ENCODE measurements at regions not wholly inside any gene's neighbourhood (a gene's known extent, or its start where the extent isn't known, plus 50 kb on each side); places are given as distances from the start of the nearest gene placed in this dataset.
"Not testable (repeated sequence)": the region's sequence is repeated elsewhere in the genome, so short reads cannot be mapped to it uniquely, and the experiment has no call there.

DNA sequence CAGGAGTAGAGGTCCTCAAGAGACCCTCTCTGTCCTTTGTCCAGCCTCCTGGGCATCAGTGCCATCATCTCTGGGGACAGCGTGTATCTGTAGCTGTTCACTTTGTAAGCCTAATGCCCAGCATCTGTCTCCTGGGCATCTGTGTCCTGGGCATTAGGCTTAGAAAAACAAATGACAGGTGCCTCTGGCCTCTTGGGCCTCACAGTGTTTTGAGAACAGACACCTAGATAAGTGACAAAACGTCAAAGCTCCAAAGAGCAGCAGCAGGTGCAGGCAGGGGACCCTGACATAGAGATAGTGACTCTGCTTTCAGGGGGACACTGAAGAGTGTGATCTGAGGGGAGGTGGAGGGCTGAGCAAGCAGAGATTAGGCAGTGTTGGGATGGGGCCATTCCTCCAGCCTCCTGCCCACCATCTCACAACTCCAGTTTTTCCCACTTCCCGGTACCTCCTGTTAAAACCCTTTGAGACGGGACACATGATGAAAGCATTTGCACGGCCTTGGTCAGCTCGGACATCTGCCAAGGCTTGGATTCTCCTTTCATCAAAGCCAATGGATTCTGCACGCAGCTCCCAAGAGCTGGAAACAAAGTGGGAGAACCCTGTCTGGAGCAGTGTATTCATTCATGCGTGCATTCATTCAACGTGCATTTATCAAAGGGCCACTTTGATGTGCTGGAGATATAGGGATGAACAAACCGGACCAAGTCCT lies 55.5 kb upstream of the CD93 start:
- no peak for DNase-seq (ENCODE audit: low read depth in 2 of 3, low spot score in 1 of 3)

DNA sequence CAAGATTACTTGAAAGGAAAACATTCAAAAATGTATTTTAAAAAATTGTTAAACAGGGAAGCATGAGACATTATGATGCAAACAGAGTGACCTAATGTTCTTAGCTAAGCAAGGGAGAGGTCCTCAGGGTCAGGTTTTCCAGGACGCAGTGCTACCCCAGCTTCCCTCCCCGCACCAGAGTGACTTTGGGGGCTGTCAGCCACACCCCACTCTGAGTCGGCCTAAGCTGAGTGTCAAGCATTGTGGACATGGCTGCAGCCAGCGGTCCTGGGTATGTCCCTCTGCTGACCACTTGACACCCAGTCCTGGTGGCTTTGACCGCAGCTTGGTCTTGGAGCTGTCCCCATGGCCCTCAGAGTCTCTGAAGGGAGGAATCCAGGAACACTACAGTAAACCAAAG lies 54.9 kb upstream of the CD93 start:
- no peak for DNase-seq (ENCODE audit: low read depth in 2 of 3, low spot score in 1 of 3)

DNA sequence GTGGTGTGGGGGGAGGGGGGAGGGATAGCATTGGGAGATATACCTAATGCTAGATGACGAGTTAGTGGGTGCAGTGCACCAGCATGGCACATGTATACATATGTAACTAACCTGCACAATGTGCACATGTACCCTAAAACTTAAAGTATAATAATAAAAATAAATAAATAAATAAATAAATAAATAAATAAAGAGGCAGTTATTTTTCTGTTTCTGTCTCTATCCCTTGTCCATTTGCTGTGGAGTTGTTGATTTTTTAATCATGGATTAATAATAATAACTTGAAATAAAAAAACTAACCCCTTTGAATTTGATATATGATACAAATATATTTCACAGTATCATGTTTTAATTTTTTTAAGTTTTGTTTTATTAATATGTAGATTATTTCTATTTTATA lies 53.9 kb upstream of the CD93 start:
- not testable (repeated sequence) for DNase-seq (ENCODE audit: low read depth in 2 of 3, low spot score in 1 of 3)

DNA sequence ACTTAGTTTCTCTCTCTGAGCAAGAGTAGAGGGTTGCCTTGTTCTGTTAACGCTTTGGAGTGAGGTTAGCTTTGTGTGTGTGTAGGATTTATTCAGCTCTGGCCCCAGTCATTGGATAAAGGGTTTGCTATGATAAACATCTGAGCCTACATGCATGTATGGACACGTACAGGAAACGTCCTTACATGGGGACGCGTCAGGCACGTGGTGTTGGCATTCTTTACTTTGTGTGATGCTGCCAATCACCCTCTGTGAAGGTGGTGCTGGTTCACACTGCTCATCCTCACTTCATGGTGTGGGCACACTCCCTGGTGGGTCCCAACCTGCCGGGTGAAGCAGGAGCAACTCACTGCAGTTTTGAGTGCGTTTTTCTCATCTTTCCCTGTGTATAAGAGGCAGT lies 53.4 kb upstream of the CD93 start:
- DNase-seq (ENCODE audit: low read depth in 2 of 3, low spot score in 1 of 3): no peak

DNA sequence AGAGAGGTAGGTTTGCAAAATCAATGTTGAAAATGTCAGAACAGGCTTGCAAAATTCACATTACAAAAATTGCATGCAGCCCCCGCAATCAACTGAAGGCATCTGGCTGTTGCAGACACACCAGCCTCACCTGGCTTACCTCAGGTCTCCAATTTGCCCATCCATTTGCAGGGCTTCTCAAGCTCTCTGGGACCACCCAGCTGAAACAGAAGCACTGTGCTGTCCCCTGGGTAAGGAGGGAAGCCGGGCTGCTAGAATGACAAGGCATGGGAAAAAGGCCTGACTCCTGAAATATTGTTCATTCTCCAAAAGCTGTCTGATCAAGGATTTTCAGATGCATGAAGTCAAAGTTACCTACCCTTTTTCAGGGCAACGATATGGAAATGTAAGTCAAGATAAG lies 52.6 kb upstream of the CD93 start:
- DNase-seq (ENCODE audit: low read depth in 2 of 3, low spot score in 1 of 3): no peak

DNA sequence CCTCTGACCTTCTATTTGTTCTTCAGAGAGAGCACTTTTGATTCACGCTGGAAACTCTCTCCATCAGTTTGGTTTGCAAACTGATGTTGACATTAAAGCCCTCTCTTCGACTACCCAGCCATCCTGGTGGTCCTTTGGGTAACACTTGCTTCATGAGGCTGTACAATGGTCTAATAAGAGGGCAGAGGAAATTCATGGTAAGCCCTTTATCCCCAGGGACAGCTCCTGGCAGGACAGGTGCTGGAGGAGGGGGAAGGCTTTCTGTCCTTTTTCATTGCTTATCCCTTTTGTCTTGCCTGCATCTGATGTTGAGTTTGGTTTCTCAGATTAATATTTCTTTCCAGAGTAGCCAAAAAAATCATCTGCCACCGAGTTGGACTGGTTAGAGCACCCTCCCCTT lies 52.1 kb upstream of the CD93 start:
- DNase-seq (ENCODE audit: low read depth in 2 of 3, low spot score in 1 of 3): no peak

DNA sequence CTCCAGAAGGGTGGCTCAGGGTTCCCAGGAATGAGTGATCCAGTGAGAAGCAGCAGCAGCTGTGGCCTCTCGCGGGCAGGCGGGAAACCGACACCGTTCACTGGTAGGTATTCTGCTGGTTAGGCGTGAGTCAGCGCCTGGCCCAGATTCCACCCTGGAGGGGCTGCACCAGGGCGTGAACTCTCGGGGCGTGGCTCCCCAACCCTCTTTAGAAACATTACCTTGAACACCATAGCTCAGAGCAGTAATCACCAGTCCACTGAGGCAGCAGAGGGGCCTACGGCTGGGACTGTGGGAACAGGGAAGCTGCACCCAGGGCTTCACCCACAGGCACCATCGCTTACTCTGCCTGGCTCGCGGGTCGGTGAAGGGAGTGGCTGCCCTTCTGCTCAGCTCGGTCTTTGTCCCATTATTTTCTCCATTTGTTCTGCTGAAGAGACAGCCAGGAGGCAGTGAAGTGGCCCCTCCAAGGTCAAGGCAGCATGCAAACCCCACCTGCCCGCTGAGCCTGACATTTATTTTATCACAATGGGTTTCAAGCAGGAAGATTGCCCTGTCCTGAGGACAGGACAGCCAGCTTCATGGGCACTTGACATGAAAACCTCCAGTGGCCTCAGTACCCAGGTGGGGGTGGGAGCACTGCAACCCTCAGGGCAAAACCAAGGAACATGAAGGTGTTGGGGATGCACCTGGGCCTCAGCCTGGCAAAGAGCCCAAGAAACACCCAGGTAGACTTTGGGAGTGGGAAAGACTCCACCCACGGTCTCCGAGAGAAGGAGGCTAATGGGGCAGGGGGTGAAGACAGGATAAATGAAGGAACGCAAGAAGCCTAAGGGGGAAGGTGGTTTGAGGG lies 51.0 kb upstream of the CD93 start:
- no peak for DNase-seq (ENCODE audit: low read depth in 2 of 3, low spot score in 1 of 3)

DNA sequence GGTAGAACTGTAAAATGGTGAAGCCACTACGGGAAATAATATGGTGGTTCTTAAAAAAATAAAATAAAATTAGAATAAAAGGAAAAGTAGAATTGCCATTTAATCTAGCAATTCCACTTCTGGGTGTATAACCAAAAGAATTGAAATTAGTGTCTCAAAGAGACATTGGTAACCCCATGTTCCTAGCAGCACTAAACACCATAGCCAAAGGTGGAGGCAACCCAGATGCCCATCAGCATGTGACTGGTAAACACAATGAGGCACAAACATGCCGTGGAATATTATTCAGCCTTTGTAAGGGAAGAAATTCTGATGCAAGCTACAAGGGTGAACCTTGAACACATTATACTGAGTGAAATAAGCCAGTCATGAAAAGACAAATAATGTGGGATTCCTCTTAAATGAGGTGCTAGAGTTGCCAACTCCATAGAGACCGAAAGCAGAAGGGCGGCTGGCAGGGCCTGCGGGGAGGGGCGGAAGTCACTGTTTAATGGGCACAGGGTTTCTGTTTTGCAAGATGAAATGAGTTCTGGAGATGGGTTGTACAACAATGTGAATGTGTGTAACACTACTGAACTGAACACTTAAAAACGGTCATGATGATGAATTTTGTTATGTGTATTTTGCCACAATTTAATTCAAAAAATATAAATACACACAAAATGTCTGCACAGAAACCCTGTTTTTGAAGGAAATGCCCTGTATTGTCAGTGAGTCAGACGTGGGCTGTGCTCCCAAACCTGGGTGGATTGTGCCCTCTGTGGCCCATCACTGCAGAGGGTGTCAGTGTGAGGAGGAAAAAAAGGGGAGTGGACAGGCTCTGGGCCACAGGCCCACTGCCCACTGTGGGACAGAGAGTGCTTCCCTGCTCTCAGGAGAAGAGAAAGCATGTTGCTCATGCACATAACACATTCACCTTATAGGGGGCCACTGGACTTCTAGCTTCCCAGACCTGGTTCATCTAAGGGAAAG lies 49.6 kb upstream of the CD93 start:
- DNase-seq (ENCODE audit: low read depth in 2 of 3, low spot score in 1 of 3): no peak

Measured in stimulated activated CD4-positive, alpha-beta T cell treated with anti-CD3 and anti-CD28 coated beads, Interleukin-12 subunit alpha, Interleukin-12 subunit beta, amount 100 ng/mL, for 48 hours (primary cell).